ENCODE measurements at regions not wholly inside any gene's neighbourhood (a gene's known extent, or its start where the extent isn't known, plus 50 kb on each side); places are given as distances from the start of the nearest gene placed in this dataset.

GRCh38 chr12:115213538-115214016 lies 529.6 kb upstream of the TBX3 start:
- Histone ChIP-seq H3K36me3 (replicated peaks in 1 of 2; ENCODE audit: control insufficient read depth in 1 of 2, insufficient read depth in 2 of 2, low read length in 2 of 2) (no peaks in the 10 kb centered on the region), H3K4me3 (replicated peaks in 1 of 3; ENCODE audit: low read depth in 2 of 3, low read length in 3 of 3) (no peak overlapping the region), H3K4me1 (ENCODE audit: control insufficient read depth in 1 of 2, insufficient read depth in 2 of 2, low read length in 2 of 2) (no peaks in the 10 kb centered on the region), H2AFZ (ENCODE audit: insufficient read depth, low read depth, low read length, poor library complexity, severe bottlenecking) (no peak overlapping the region), H3K79me2 (ENCODE audit: insufficient read depth, low read length) (no peaks in the 10 kb centered on the region), H3K9me3 (replicated peaks in 1 of 2; ENCODE audit: control insufficient read depth in 1 of 2, insufficient read depth in 1 of 2, low read length in 2 of 2) (no peaks in the 10 kb centered on the region), H4K20me1 (ENCODE audit: insufficient read depth, low read length) (no peaks in the 10 kb centered on the region), H3K9ac (ENCODE audit: insufficient read depth, low read length, poor library complexity, severe bottlenecking) (no peak overlapping the region), H3K27me3 (ENCODE audit: control insufficient read depth in 2 of 2, insufficient read depth in 2 of 2, low read length in 2 of 2) (no peaks in the 10 kb centered on the region), H3K27ac (ENCODE audit: low read depth in 1 of 2, low read length in 2 of 2) (no peak overlapping the region), H3K4me2 (replicated peaks; ENCODE audit: extremely low read depth, low read length, poor library complexity, severe bottlenecking) (no peak overlapping the region)
- TF ChIP-seq CTCF (IDR thresholded peaks at IDR 0.05), result no peak
- no peaks in the 10 kb centered on the region for H3K4me1 Mint-ChIP-seq
- no peak for DNase-seq
- H3K36me3 Mint-ChIP-seq, result no peaks in the 10 kb centered on the region
- WGBS (ENCODE audit: insufficient coverage), result 24% methylated on average over 6 of the region's 6 CpGs
- H3K27me3 Mint-ChIP-seq (ENCODE audit: low read depth in 3 of 3), result no peaks in the 10 kb centered on the region
- H3K4me3 Mint-ChIP-seq, result no peak overlapping the region
- intact Hi-C loops (cut with micrococcal nuclease), result no loop called here
- H3K9me3 Mint-ChIP-seq, result peaks cover 0 to 4% (median 0%) of the 10 kb centered on the region in 7 donors
- no peak overlapping the region for H3K27ac Mint-ChIP-seq

GRCh38 chr12:115213118-115213517 lies 529.1 kb upstream of the TBX3 start:
- Histone ChIP-seq H2AFZ (ENCODE audit: insufficient read depth, low read depth, low read length, poor library complexity, severe bottlenecking) (no peak overlapping the region), H3K4me3 (replicated peaks in 1 of 3; ENCODE audit: low read depth in 2 of 3, low read length in 3 of 3) (no peak overlapping the region), H3K9me3 (replicated peaks in 1 of 2; ENCODE audit: control insufficient read depth in 1 of 2, insufficient read depth in 1 of 2, low read length in 2 of 2) (no peaks in the 10 kb centered on the region), H3K4me2 (replicated peaks; ENCODE audit: extremely low read depth, low read length, poor library complexity, severe bottlenecking) (no peak overlapping the region), H3K79me2 (ENCODE audit: insufficient read depth, low read length) (no peaks in the 10 kb centered on the region), H4K20me1 (ENCODE audit: insufficient read depth, low read length) (no peaks in the 10 kb centered on the region), H3K9ac (ENCODE audit: insufficient read depth, low read length, poor library complexity, severe bottlenecking) (no peak overlapping the region), H3K36me3 (replicated peaks in 1 of 2; ENCODE audit: control insufficient read depth in 1 of 2, insufficient read depth in 2 of 2, low read length in 2 of 2) (no peaks in the 10 kb centered on the region), H3K4me1 (ENCODE audit: control insufficient read depth in 1 of 2, insufficient read depth in 2 of 2, low read length in 2 of 2) (no peaks in the 10 kb centered on the region), H3K27ac (ENCODE audit: low read depth in 1 of 2, low read length in 2 of 2) (no peak overlapping the region), H3K27me3 (ENCODE audit: control insufficient read depth in 2 of 2, insufficient read depth in 2 of 2, low read length in 2 of 2) (no peaks in the 10 kb centered on the region)
- DNase-seq, result no peak
- intact Hi-C loops (cut with micrococcal nuclease), result no loop called here
- H3K27me3 Mint-ChIP-seq (ENCODE audit: low read depth in 3 of 3), result no peaks in the 10 kb centered on the region
- H3K4me1 Mint-ChIP-seq, result no peaks in the 10 kb centered on the region
- no CpG with 5 or more reads among the region's 1 CpG for WGBS (ENCODE audit: insufficient coverage)
- H3K36me3 Mint-ChIP-seq, result no peaks in the 10 kb centered on the region
- no peak for TF ChIP-seq CTCF (IDR thresholded peaks at IDR 0.05)
- no peak overlapping the region for H3K27ac Mint-ChIP-seq
- no peak overlapping the region for H3K4me3 Mint-ChIP-seq
- peaks cover 0 to 4% (median 0%) of the 10 kb centered on the region in 7 donors for H3K9me3 Mint-ChIP-seq
